ENCODE measurements at regions not wholly inside any gene's neighbourhood (a gene's known extent, or its start where the extent isn't known, plus 50 kb on each side); places are given as distances from the start of the nearest gene placed in this dataset.

- TF ChIP-seq SPI1 (IDR thresholded peaks at IDR 0.05; ENCODE audit: borderline replicate concordance, low read depth) (no peak), POLR2AphosphoS5 (IDR thresholded peaks at IDR 0.05; ENCODE audit: low read depth) (no peak)
- TF ChIP-seq, protein P1, sequence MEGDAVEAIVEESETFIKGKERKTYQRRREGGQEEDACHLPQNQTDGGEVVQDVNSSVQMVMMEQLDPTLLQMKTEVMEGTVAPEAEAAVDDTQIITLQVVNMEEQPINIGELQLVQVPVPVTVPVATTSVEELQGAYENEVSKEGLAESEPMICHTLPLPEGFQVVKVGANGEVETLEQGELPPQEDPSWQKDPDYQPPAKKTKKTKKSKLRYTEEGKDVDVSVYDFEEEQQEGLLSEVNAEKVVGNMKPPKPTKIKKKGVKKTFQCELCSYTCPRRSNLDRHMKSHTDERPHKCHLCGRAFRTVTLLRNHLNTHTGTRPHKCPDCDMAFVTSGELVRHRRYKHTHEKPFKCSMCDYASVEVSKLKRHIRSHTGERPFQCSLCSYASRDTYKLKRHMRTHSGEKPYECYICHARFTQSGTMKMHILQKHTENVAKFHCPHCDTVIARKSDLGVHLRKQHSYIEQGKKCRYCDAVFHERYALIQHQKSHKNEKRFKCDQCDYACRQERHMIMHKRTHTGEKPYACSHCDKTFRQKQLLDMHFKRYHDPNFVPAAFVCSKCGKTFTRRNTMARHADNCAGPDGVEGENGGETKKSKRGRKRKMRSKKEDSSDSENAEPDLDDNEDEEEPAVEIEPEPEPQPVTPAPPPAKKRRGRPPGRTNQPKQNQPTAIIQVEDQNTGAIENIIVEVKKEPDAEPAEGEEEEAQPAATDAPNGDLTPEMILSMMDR (IDR thresholded peaks at IDR 0.05; ENCODE audit: insufficient read depth, low read length): no peak
These were observed 271.4 kb downstream of the BTG1 start for GRCh38 chr12:91874086-91874865.
